Fibroblast of skin of right quadriceps (primary cell): ENCODE measurements at regions not wholly inside any gene's neighbourhood (a gene's known extent, or its start where the extent isn't known, plus 50 kb on each side); places are given as distances from the start of the nearest gene placed in this dataset.
A peak's percentile ranks its signal among the peaks of the same experiment; 100 is the strongest.
"Not testable (repeated sequence)": the region's sequence is repeated elsewhere in the genome, so short reads cannot be mapped to it uniquely, and the experiment has no call there.

Source experiments
- DNase-seq: peaks from one replicate; pipeline ENCODE4 v3.0.0-alpha.2; 2013

- no peak for DNase-seq
These were observed 478.5 kb upstream of the AMELY start for GRCh38 chrY:7390056-7390455.

GRCh38 chrY:7382988-7383387 is 471.4 kb upstream of the AMELY start:
- DNase-seq = peak; percentile 79

- DNase-seq = peak; percentile 14
These were observed 465.5 kb upstream of the AMELY start for GRCh38 chrY:7377091-7377490.

- peak; percentile 62 for DNase-seq
These were observed 462.9 kb upstream of the AMELY start for GRCh38 chrY:7374485-7374884.

GRCh38 chrY:7371953-7372352 is 460.4 kb upstream of the AMELY start:
- DNase-seq = not testable (repeated sequence)

- peak; percentile 17 for DNase-seq
These were observed 459.5 kb upstream of the AMELY start for GRCh38 chrY:7371026-7371425.

- no peak for DNase-seq
These were observed 448.0 kb upstream of the AMELY start for GRCh38 chrY:7359520-7359919.

GRCh38 chrY:7358103-7358752 is 446.7 kb upstream of the AMELY start:
- DNase-seq = no peak

- DNase-seq = peak; percentile 55
These were observed 444.3 kb upstream of the AMELY start for GRCh38 chrY:7355891-7356290.

- DNase-seq = peak; percentile 61
These were observed 433.1 kb upstream of the AMELY start for GRCh38 chrY:7344661-7345060.

GRCh38 chrY:7343261-7343660 is 431.7 kb upstream of the AMELY start:
- DNase-seq = no peak

GRCh38 chrY:7342732-7343131 is 431.2 kb upstream of the AMELY start:
- peak; percentile 41 for DNase-seq

- no peak for DNase-seq
These were observed 428.0 kb upstream of the AMELY start for GRCh38 chrY:7339391-7340087.

GRCh38 chrY:7336023-7336873 is 424.7 kb upstream of the AMELY start:
- no peak for DNase-seq

- no peak for DNase-seq
These were observed 422.9 kb upstream of the AMELY start for GRCh38 chrY:7334449-7334848.

- DNase-seq = no peak
These were observed 415.0 kb upstream of the AMELY start for GRCh38 chrY:7326296-7327246.

GRCh38 chrY:7325531-7325930 is 414.0 kb upstream of the AMELY start:
- no peak for DNase-seq

GRCh38 chrY:7320751-7321150 is 409.2 kb upstream of the AMELY start:
- DNase-seq = no peak

- not testable (repeated sequence) for DNase-seq
These were observed 408.6 kb upstream of the AMELY start for GRCh38 chrY:7320171-7320570.

- no peak for DNase-seq
These were observed 406.6 kb upstream of the AMELY start for GRCh38 chrY:7318122-7318521.

GRCh38 chrY:7317571-7317970 is 406.0 kb upstream of the AMELY start:
- DNase-seq = no peak

GRCh38 chrY:7310482-7311269 is 399.1 kb upstream of the AMELY start:
- DNase-seq = peak; percentile 5
